ENCODE measurements at regions not wholly inside any gene's neighbourhood (a gene's known extent, or its start where the extent isn't known, plus 50 kb on each side); places are given as distances from the start of the nearest gene placed in this dataset.

GRCh38 chr5:62720031-62720441, 141.4 kb downstream of the LRRC70 start:
- H3K4me3 ChIP-seq (ENCODE audit: low read length): no peak overlapping the region
- DNase-seq (ENCODE audit: low read depth, low spot score): peak; percentile 23

- H3K4me3 ChIP-seq (ENCODE audit: low read length): no peak overlapping the region
- no peak for DNase-seq (ENCODE audit: low read depth, low spot score)
Measured at GRCh38 chr5:62719061-62719720, 140.6 kb downstream of the LRRC70 start.

GRCh38 chr5:62718324-62718723, 139.7 kb downstream of the LRRC70 start:
- no peak for DNase-seq (ENCODE audit: low read depth, low spot score)
- no peak overlapping the region for H3K4me3 ChIP-seq (ENCODE audit: low read length)

- no peak for DNase-seq (ENCODE audit: low read depth, low spot score)
- no peak overlapping the region for H3K4me3 ChIP-seq (ENCODE audit: low read length)
Measured at GRCh38 chr5:62717301-62717933, 138.8 kb downstream of the LRRC70 start.

- DNase-seq (ENCODE audit: low read depth, low spot score): no peak
- H3K4me3 ChIP-seq (ENCODE audit: low read length): no peak overlapping the region
Measured at GRCh38 chr5:62714296-62714695, 135.7 kb downstream of the LRRC70 start.

GRCh38 chr5:62708481-62709325, 130.1 kb downstream of the LRRC70 start:
- no peak for DNase-seq (ENCODE audit: low read depth, low spot score)
- H3K4me3 ChIP-seq (ENCODE audit: low read length): no peak overlapping the region

- no peak overlapping the region for H3K4me3 ChIP-seq (ENCODE audit: low read length)
- DNase-seq (ENCODE audit: low read depth, low spot score): no peak
Measured at GRCh38 chr5:62707563-62707962, 128.9 kb downstream of the LRRC70 start.

GRCh38 chr5:62707131-62707530, 128.5 kb downstream of the LRRC70 start:
- DNase-seq (ENCODE audit: low read depth, low spot score): no peak
- no peak overlapping the region for H3K4me3 ChIP-seq (ENCODE audit: low read length)

GRCh38 chr5:62705022-62705421, 126.4 kb downstream of the LRRC70 start:
- DNase-seq (ENCODE audit: low read depth, low spot score): no peak
- H3K4me3 ChIP-seq (ENCODE audit: low read length): no peak overlapping the region

GRCh38 chr5:62702126-62702525, 123.5 kb downstream of the LRRC70 start:
- H3K4me3 ChIP-seq (ENCODE audit: low read length): no peak overlapping the region
- DNase-seq (ENCODE audit: low read depth, low spot score): no peak

- H3K4me3 ChIP-seq (ENCODE audit: low read length): no peak overlapping the region
- DNase-seq (ENCODE audit: low read depth, low spot score): no peak
Measured at GRCh38 chr5:62701036-62701435, 122.4 kb downstream of the LRRC70 start.

- no peak overlapping the region for H3K4me3 ChIP-seq (ENCODE audit: low read length)
- DNase-seq (ENCODE audit: low read depth, low spot score): no peak
Measured at GRCh38 chr5:62698756-62699155, 120.1 kb downstream of the LRRC70 start.

- no peak overlapping the region for H3K4me3 ChIP-seq (ENCODE audit: low read length)
- DNase-seq (ENCODE audit: low read depth, low spot score): no peak
Measured at GRCh38 chr5:62695274-62695673, 116.7 kb downstream of the LRRC70 start.

- no peak for DNase-seq (ENCODE audit: low read depth, low spot score)
- no peak overlapping the region for H3K4me3 ChIP-seq (ENCODE audit: low read length)
Measured at GRCh38 chr5:62692946-62693713, 114.5 kb downstream of the LRRC70 start.

- no peak for DNase-seq (ENCODE audit: low read depth, low spot score)
- no peak overlapping the region for H3K4me3 ChIP-seq (ENCODE audit: low read length)
Measured at GRCh38 chr5:62691946-62692345, 113.3 kb downstream of the LRRC70 start.

- H3K4me3 ChIP-seq (ENCODE audit: low read length): no peak overlapping the region
- DNase-seq (ENCODE audit: low read depth, low spot score): no peak
Measured at GRCh38 chr5:62690421-62690820, 111.8 kb downstream of the LRRC70 start.

- H3K4me3 ChIP-seq (ENCODE audit: low read length): no peak overlapping the region
Measured at GRCh38 chr5:62689599-62690368, 111.2 kb downstream of the LRRC70 start.

GRCh38 chr5:62686692-62687091, 108.1 kb downstream of the LRRC70 start:
- H3K4me3 ChIP-seq (ENCODE audit: low read length): no peak overlapping the region
- DNase-seq (ENCODE audit: low read depth, low spot score): no peak

More at GRCh38 chr5:62689599-62690368, 111.2 kb downstream of the LRRC70 start:
- DNase-seq (ENCODE audit: low read depth, low spot score): no peak

- no peak overlapping the region for H3K4me3 ChIP-seq (ENCODE audit: low read length)
- no peak for DNase-seq (ENCODE audit: low read depth, low spot score)
Measured at GRCh38 chr5:62685221-62685620, 106.6 kb downstream of the LRRC70 start.

All from Jurkat, Clone E6-1 (cell line).